ENCODE measurements at regions not wholly inside any gene's neighbourhood (a gene's known extent, or its start where the extent isn't known, plus 50 kb on each side); places are given as distances from the start of the nearest gene placed in this dataset.

DNA sequence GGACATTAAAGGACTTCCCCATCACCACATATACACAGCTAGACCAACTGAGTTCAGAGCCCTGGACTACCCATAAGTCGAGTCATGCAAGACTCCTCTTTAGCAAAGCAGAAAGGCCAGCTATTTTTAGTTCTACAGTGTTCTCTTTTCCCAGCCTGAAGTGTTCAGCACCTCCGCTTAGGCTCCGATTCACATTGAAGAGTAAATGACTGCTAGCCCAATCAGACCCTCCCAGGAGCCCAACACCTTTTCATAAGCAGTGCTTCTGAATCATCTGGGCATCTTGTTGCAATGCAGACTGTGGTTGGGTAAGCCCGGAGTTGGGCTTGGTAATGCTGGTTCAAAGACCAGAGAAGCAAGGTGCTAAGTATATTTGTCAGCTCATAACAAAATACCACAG, 73.6 kb upstream of the KCNK12 start:
- in situ Hi-C loops (cut with MboI; ENCODE audit: low pct_ligation_motif_present in 1 of 4, low pct_unique_long_range_greater_than_20kb in 1 of 4, low sequenced_read_pairs in 3 of 4) (no loop called here), intact Hi-C loops (cut with DNase I; ENCODE audit: low total_unique reads) (no loop called here)
- no peak for DNase-seq
- TF ChIP-seq, protein P1, sequence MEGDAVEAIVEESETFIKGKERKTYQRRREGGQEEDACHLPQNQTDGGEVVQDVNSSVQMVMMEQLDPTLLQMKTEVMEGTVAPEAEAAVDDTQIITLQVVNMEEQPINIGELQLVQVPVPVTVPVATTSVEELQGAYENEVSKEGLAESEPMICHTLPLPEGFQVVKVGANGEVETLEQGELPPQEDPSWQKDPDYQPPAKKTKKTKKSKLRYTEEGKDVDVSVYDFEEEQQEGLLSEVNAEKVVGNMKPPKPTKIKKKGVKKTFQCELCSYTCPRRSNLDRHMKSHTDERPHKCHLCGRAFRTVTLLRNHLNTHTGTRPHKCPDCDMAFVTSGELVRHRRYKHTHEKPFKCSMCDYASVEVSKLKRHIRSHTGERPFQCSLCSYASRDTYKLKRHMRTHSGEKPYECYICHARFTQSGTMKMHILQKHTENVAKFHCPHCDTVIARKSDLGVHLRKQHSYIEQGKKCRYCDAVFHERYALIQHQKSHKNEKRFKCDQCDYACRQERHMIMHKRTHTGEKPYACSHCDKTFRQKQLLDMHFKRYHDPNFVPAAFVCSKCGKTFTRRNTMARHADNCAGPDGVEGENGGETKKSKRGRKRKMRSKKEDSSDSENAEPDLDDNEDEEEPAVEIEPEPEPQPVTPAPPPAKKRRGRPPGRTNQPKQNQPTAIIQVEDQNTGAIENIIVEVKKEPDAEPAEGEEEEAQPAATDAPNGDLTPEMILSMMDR (IDR thresholded peaks at IDR 0.05), result no peak
- TF ChIP-seq POLR2A (IDR thresholded peaks at IDR 0.05) (no peak), EP300 (IDR thresholded peaks at IDR 0.05; ENCODE audit: low read depth) (no peak), POLR2AphosphoS5 (IDR thresholded peaks at IDR 0.05) (no peak)
- H3K27me3 ChIP-seq, result no peaks in the 10 kb centered on the region
- H3K36me3 ChIP-seq, result no peaks in the 10 kb centered on the region
- H3K27ac ChIP-seq, result no peak overlapping the region
- H3K9me3 ChIP-seq, result no peaks in the 10 kb centered on the region
- 71 to 87% methylated on average over 1 to 4 of the region's 4 CpGs for WGBS, 2 donors (ENCODE audit: low coverage in 1 of 2)
- no peak overlapping the region for H3K4me3 ChIP-seq
- H3K4me1 ChIP-seq, result no peaks in the 10 kb centered on the region

GRCh38 chr2:47641366-47641765, 70.6 kb upstream of the KCNK12 start:
- 40 to 48% methylated on average over 2 of the region's 2 CpGs for WGBS, 2 donors (ENCODE audit: low coverage in 1 of 2)
- Histone ChIP-seq H3K36me3 (no peaks in the 10 kb centered on the region), H3K27me3 (no peaks in the 10 kb centered on the region), H3K9me3 (no peaks in the 10 kb centered on the region), H3K4me1 (peaks cover 0 to 3% (median 3%) of the 10 kb centered on the region in 4 donors), H3K4me3 (no peak overlapping the region), H3K27ac (no peak overlapping the region)
- in situ Hi-C loops (cut with MboI; ENCODE audit: low pct_ligation_motif_present in 1 of 4, low pct_unique_long_range_greater_than_20kb in 1 of 4, low sequenced_read_pairs in 3 of 4) (no loop called here), intact Hi-C loops (cut with DNase I; ENCODE audit: low total_unique reads) (no loop called here)
- TF ChIP-seq, protein P1 (IDR thresholded peaks at IDR 0.05), result no peak
- TF ChIP-seq POLR2A (IDR thresholded peaks at IDR 0.05) (no peak), EP300 (IDR thresholded peaks at IDR 0.05; ENCODE audit: low read depth) (no peak)
- DNase-seq, result no peak

- Histone ChIP-seq H3K9me3 (no peaks in the 10 kb centered on the region), H3K27me3 (no peaks in the 10 kb centered on the region), H3K27ac (no peak overlapping the region), H3K4me1 (peaks cover 0 to 3% (median 3%) of the 10 kb centered on the region in 4 donors), H3K36me3 (no peaks in the 10 kb centered on the region), H3K4me3 (no peak overlapping the region)
- no peak for DNase-seq
- TF ChIP-seq POLR2A (IDR thresholded peaks at IDR 0.05) (no peak), EP300 (IDR thresholded peaks at IDR 0.05; ENCODE audit: low read depth) (no peak), POLR2AphosphoS5 (IDR thresholded peaks at IDR 0.05) (no peak)
- TF ChIP-seq, protein P1 (IDR thresholded peaks at IDR 0.05), result no peak
- in situ Hi-C loops (cut with MboI; ENCODE audit: low pct_ligation_motif_present in 1 of 4, low pct_unique_long_range_greater_than_20kb in 1 of 4, low sequenced_read_pairs in 3 of 4) (no loop called here), intact Hi-C loops (cut with DNase I; ENCODE audit: low total_unique reads) (no loop called here)
- 84 to 90% methylated on average over 3 of the region's 3 CpGs for WGBS, 2 donors (ENCODE audit: low coverage in 1 of 2)
These were observed 69.6 kb upstream of the KCNK12 start for GRCh38 chr2:47640356-47640755.

- TF ChIP-seq EP300 (IDR thresholded peaks at IDR 0.05; ENCODE audit: low read depth), result no peak
- TF ChIP-seq, protein P1 (IDR thresholded peaks at IDR 0.05), result no peak
- no peak for TF ChIP-seq POLR2AphosphoS5 (IDR thresholded peaks at IDR 0.05)
- no peak for TF ChIP-seq POLR2A (IDR thresholded peaks at IDR 0.05)
- DNase-seq, result no peak
- Histone ChIP-seq H3K36me3 (no peaks in the 10 kb centered on the region), H3K27me3 (no peaks in the 10 kb centered on the region), H3K4me3 (no peak overlapping the region), H3K9me3 (no peaks in the 10 kb centered on the region), H3K4me1 (peaks cover 0 to 3% (median 3%) of the 10 kb centered on the region in 4 donors), H3K27ac (no peak overlapping the region)
- intact Hi-C loops (cut with DNase I; ENCODE audit: low total_unique reads), result no loop called here
- WGBS, 2 donors (ENCODE audit: low coverage in 1 of 2), result 49 to 67% methylated on average over 4 of the region's 4 CpGs
- in situ Hi-C loops (cut with MboI; ENCODE audit: low pct_ligation_motif_present in 1 of 4, low pct_unique_long_range_greater_than_20kb in 1 of 4, low sequenced_read_pairs in 3 of 4), result no loop called here
These were observed 68.7 kb upstream of the KCNK12 start for GRCh38 chr2:47639467-47639866.

Data from transverse colon (tissue), 4 donors.